HUES64 (cell line): ENCODE measurements at regions not wholly inside any gene's neighbourhood (a gene's known extent, or its start where the extent isn't known, plus 50 kb on each side); places are given as distances from the start of the nearest gene placed in this dataset.

Experiments
- H3K27ac ChIP-seq: 2 replicates; pipeline ENCODE4 v1.7.0; 2013; ENCODE audit warnings: low read depth, low read length, inconsistent platforms
- H3K27me3 ChIP-seq: 2 replicates; pipeline ENCODE4 v1.6.1; 2013; ENCODE audit warnings: mild to moderate bottlenecking, low read length; ENCODE audit not compliant: insufficient read depth
- H3K36me3 ChIP-seq: 2 replicates; pipeline ENCODE4 v1.6.1; 2013; ENCODE audit warnings: mild to moderate bottlenecking, low read length; ENCODE audit not compliant: insufficient read depth
- H3K4me1 ChIP-seq: 2 replicates; pipeline ENCODE4 v1.6.1; 2013; ENCODE audit warnings: mild to moderate bottlenecking, low read length, moderate library complexity; ENCODE audit not compliant: insufficient read depth
- H3K4me3 ChIP-seq: 2 replicates; pipeline ENCODE4 v1.5.1; 2013; ENCODE audit warnings: mild to moderate bottlenecking, low read length, moderate library complexity
- H3K9ac ChIP-seq: 2 replicates; pipeline ENCODE4 v1.6.1; 2013; ENCODE audit warnings: mild to moderate bottlenecking, low read depth, low read length
- H3K9me3 ChIP-seq: 2 replicates; pipeline ENCODE4 v1.6.1; 2013; ENCODE audit warnings: low read depth, low read length; ENCODE audit not compliant: insufficient read depth
- WGBS: fragments of 150-250, 120-280 bp; methylation state at CpG from one replicate; pipeline ENCODE4 v1.1.7; 2013; ENCODE audit warnings: missing lambda C conversion rate; 5-methylcytosine and 5-hydroxymethylcytosine counted together

DNA sequence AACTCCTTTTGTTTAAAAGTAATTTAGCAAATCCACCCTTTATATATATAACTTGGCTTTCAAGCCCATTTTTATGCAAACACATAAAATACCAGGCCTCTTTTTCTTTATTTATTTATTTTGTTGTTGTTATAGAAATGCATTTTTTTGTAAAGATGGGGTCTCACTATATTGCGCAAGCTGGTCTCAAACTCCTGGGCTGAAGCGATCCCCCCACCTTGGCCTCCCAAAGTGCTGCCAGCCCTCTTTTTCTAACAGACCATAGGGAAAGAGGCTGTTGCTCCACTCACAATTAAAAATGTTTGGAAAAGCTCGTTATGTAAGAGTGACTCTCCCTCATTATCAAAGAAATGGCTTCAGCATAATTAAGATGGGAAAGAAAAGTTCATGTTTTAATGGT, 440.9 kb downstream of the HACE1 start:
- no peaks in the 10 kb centered on the region for H3K4me1 ChIP-seq
- H3K27ac ChIP-seq, result no peak overlapping the region
- no peaks in the 10 kb centered on the region for H3K36me3 ChIP-seq
- no peaks in the 10 kb centered on the region for H3K9me3 ChIP-seq
- H3K27me3 ChIP-seq, result no peaks in the 10 kb centered on the region
- no peak overlapping the region for H3K4me3 ChIP-seq
- no peak overlapping the region for H3K9ac ChIP-seq
- WGBS, result 100% methylated on average over 2 of the region's 3 CpGs

GRCh38 chr6:104418125-104418524, 441.6 kb downstream of the HACE1 start:
- no peaks in the 10 kb centered on the region for H3K9me3 ChIP-seq
- H3K4me1 ChIP-seq, result no peaks in the 10 kb centered on the region

GRCh38 chr6:104414723-104415122, 445.0 kb downstream of the HACE1 start:
- H3K27me3 ChIP-seq, result no peaks in the 10 kb centered on the region
- H3K4me3 ChIP-seq, result no peak overlapping the region
- no peaks in the 10 kb centered on the region for H3K36me3 ChIP-seq
- H3K27ac ChIP-seq, result no peak overlapping the region
- H3K9ac ChIP-seq, result no peak overlapping the region
- no peaks in the 10 kb centered on the region for H3K4me1 ChIP-seq
- no peaks in the 10 kb centered on the region for H3K9me3 ChIP-seq
- WGBS, result 100% methylated on average over 1 of the region's 1 CpG

More at GRCh38 chr6:104418125-104418524, 441.6 kb downstream of the HACE1 start:
- Histone ChIP-seq H3K36me3 (no peaks in the 10 kb centered on the region), H3K27me3 (no peaks in the 10 kb centered on the region), H3K9ac (no peak overlapping the region), H3K4me3 (no peak overlapping the region), H3K27ac (no peak overlapping the region)

GRCh38 chr6:104413767-104414166, 446.0 kb downstream of the HACE1 start:
- no peaks in the 10 kb centered on the region for H3K36me3 ChIP-seq
- no peak overlapping the region for H3K27ac ChIP-seq
- 90% methylated on average over 3 of the region's 3 CpGs for WGBS
- no peaks in the 10 kb centered on the region for H3K27me3 ChIP-seq
- no peaks in the 10 kb centered on the region for H3K4me1 ChIP-seq
- H3K9ac ChIP-seq, result no peak overlapping the region
- no peaks in the 10 kb centered on the region for H3K9me3 ChIP-seq
- no peak overlapping the region for H3K4me3 ChIP-seq

GRCh38 chr6:104411302-104411701, 448.4 kb downstream of the HACE1 start:
- Histone ChIP-seq H3K9me3 (no peaks in the 10 kb centered on the region), H3K27me3 (no peaks in the 10 kb centered on the region), H3K4me1 (0 out of 2 replicates have a peak, but pooled peaks cover 4% of the 10 kb centered on the region)

DNA sequence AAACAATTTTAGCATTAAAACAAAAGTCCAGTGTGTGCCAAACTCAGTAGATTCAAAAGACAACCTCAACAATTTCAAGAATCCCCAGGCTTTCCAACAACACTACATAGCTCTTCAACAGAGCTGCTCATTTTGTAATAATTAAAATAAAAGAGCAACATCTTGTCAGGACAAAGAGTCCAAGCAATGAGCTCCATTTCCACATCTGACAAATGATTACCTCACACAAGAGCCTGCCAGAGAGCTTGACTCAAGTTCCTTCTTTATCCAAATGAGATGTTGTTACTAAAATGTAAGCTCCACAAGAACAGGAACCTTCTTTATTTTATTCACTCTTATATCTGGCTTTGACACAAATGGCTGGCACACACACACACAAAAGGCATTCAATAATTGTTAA, 449.8 kb downstream of the HACE1 start:
- Histone ChIP-seq H3K27ac (no peak overlapping the region), H3K27me3 (no peaks in the 10 kb centered on the region), H3K36me3 (no peaks in the 10 kb centered on the region), H3K9me3 (no peaks in the 10 kb centered on the region), H3K4me3 (no peak overlapping the region), H3K9ac (no peak overlapping the region), H3K4me1 (0 out of 2 replicates have a peak, but pooled peaks cover 4% of the 10 kb centered on the region)

More at GRCh38 chr6:104411302-104411701, 448.4 kb downstream of the HACE1 start:
- H3K27ac ChIP-seq, result no peak overlapping the region
- no peaks in the 10 kb centered on the region for H3K36me3 ChIP-seq
- H3K9ac ChIP-seq, result no peak overlapping the region
- 94% methylated on average over 6 of the region's 6 CpGs for WGBS
- no peak overlapping the region for H3K4me3 ChIP-seq

DNA sequence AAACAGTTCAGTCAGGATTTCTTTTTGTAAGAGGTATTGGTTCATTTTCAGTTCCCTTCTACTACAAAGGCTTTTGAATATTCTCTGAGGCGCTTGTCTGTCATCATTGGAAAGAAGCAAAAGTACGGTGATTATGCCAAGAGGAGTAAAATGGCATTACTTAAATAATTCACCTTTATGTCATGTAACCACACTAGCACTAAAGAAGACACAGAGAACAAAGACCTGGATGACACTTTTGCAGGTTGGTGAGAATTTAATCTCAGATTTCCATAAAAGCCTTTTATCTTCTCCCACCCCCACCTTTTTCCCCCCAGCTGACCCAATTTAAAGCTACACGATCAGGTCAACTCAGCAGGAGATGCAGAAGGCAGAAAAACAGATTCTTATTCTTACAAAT, 451.8 kb downstream of the HACE1 start:
- 0 out of 2 replicates have a peak, but pooled peaks cover 4% of the 10 kb centered on the region for H3K4me1 ChIP-seq
- no peaks in the 10 kb centered on the region for H3K27me3 ChIP-seq
- no peak overlapping the region for H3K4me3 ChIP-seq
- H3K9me3 ChIP-seq, result no peaks in the 10 kb centered on the region
- H3K36me3 ChIP-seq, result no peaks in the 10 kb centered on the region
- WGBS, result 56% methylated on average over 1 of the region's 3 CpGs
- H3K27ac ChIP-seq, result no peak overlapping the region
- no peak overlapping the region for H3K9ac ChIP-seq

- Histone ChIP-seq H3K27me3 (no peaks in the 10 kb centered on the region), H3K36me3 (no peaks in the 10 kb centered on the region), H3K27ac (no peak overlapping the region), H3K4me1 (0 out of 2 replicates have a peak, but pooled peaks cover 4% of the 10 kb centered on the region), H3K9me3 (no peaks in the 10 kb centered on the region), H3K9ac (no peak overlapping the region), H3K4me3 (no peak overlapping the region)
- 94% methylated on average over 6 of the region's 6 CpGs for WGBS
Observed at GRCh38 chr6:104404377-104404776, 455.3 kb downstream of the HACE1 start.

- WGBS, result 100% methylated on average over 1 of the region's 1 CpG
- Histone ChIP-seq H3K36me3 (no peaks in the 10 kb centered on the region), H3K27ac (no peak overlapping the region), H3K27me3 (no peaks in the 10 kb centered on the region), H3K9me3 (no peaks in the 10 kb centered on the region), H3K9ac (no peak overlapping the region), H3K4me3 (no peak overlapping the region), H3K4me1 (no peaks in the 10 kb centered on the region)
Observed at GRCh38 chr6:104402572-104402971, 457.1 kb downstream of the HACE1 start.

DNA sequence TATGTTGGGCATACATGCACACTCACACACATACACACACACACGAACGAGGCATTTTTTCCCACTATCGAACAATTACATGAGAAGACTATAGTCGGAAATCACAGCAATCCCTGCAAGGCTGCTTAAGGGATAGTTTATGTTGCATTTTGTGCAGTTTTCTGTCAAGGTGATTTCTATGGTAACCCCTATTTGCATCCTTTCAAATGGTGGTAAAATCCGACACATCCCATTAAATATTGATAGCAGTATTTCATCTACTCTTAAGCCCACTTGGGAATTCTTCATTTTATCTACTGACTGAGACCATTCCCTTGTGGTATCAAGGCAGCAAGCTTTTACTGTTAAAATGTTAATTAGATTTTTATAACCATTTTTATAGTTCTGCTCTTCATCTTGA, 457.8 kb downstream of the HACE1 start:
- WGBS, result 87% methylated on average over 5 of the region's 5 CpGs
- H3K36me3 ChIP-seq, result no peaks in the 10 kb centered on the region
- H3K4me1 ChIP-seq, result no peaks in the 10 kb centered on the region
- H3K4me3 ChIP-seq, result no peak overlapping the region
- H3K27ac ChIP-seq, result no peak overlapping the region
- H3K9ac ChIP-seq, result no peak overlapping the region
- no peaks in the 10 kb centered on the region for H3K9me3 ChIP-seq
- no peaks in the 10 kb centered on the region for H3K27me3 ChIP-seq

DNA sequence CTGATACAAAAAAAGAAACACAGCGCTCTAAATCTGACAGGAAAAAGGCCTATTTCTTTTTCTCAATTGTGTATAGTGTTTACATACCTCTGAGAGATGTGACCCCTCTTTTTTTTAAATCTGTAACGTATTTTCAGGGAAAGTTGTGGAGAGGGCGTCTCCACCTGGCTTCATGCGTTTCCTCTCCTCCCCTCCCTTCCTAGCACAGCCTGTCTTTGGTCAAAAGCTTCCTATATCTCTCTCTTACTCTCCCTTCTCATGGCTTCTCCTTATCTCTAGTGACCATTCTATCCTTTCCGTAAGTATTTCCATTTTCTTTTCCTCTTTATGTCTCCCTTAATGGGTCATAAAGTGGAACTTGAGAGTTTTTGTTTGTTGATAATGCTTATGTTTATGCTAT, 458.9 kb downstream of the HACE1 start:
- H3K4me1 ChIP-seq, result no peaks in the 10 kb centered on the region
- 74% methylated on average over 5 of the region's 5 CpGs for WGBS
- H3K4me3 ChIP-seq, result no peak overlapping the region
- no peaks in the 10 kb centered on the region for H3K36me3 ChIP-seq
- no peaks in the 10 kb centered on the region for H3K9me3 ChIP-seq
- H3K9ac ChIP-seq, result no peak overlapping the region
- no peaks in the 10 kb centered on the region for H3K27me3 ChIP-seq
- no peak overlapping the region for H3K27ac ChIP-seq

DNA sequence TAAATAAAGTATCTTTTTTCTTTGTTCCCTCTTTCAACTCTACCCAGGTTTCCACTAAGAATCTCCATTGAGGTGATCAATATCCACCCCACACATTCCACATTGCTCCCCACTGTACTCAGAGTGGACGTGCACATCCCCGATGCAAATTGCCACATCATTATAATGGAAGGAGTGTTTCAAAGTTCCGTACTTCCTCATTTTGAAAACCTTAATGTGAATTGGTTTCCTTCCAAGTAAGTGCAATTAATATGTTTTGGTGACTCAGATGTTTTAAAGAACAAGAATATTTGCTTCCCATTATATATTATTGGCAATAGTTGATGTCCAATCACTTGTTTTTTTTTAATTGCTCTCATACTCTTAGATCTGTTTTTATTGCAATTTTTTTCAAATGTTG, 463.6 kb downstream of the HACE1 start:
- WGBS, result 100% methylated on average over 2 of the region's 3 CpGs
- no peak overlapping the region for H3K4me3 ChIP-seq
- no peaks in the 10 kb centered on the region for H3K4me1 ChIP-seq
- no peaks in the 10 kb centered on the region for H3K36me3 ChIP-seq
- no peak overlapping the region for H3K9ac ChIP-seq
- no peaks in the 10 kb centered on the region for H3K27me3 ChIP-seq
- H3K27ac ChIP-seq, result no peak overlapping the region
- no peaks in the 10 kb centered on the region for H3K9me3 ChIP-seq
